ENCODE measurements at regions not wholly inside any gene's neighbourhood (a gene's known extent, or its start where the extent isn't known, plus 50 kb on each side); places are given as distances from the start of the nearest gene placed in this dataset.
"Not testable (repeated sequence)": the region's sequence is repeated elsewhere in the genome, so short reads cannot be mapped to it uniquely, and the experiment has no call there.

- H3K27me3 ChIP-seq (ENCODE audit: control insufficient read depth, insufficient read depth, low read length, poor library complexity, severe bottlenecking) = no peaks in the 10 kb centered on the region
- WGBS, 2 experiments = 83 to 84% methylated on average over 7 of the region's 7 CpGs
- H3K36me3 ChIP-seq (ENCODE audit: control insufficient read depth, insufficient read depth, low read length) = no peaks in the 10 kb centered on the region
- no peak overlapping the region for H3K4me3 ChIP-seq (ENCODE audit: insufficient read depth, low read depth, low read length)
- peaks cover 14% of the 10 kb centered on the region for H3K4me1 ChIP-seq (ENCODE audit: control insufficient read depth, insufficient read depth, low read length)
- H3K27ac ChIP-seq (ENCODE audit: insufficient read depth, low read depth, low read length, poor library complexity, severe bottlenecking) = no peak overlapping the region
- no peaks in the 10 kb centered on the region for H3K9me3 ChIP-seq (ENCODE audit: control insufficient read depth, low read length)
Observed at GRCh38 chr10:35986756-35987502, 344.8 kb upstream of the FZD8 start.

GRCh38 chr10:35979116-35979515, 337.0 kb upstream of the FZD8 start:
- no peaks in the 10 kb centered on the region for H3K9me3 ChIP-seq (ENCODE audit: control insufficient read depth, low read length)
- no peaks in the 10 kb centered on the region for H3K27me3 ChIP-seq (ENCODE audit: control insufficient read depth, insufficient read depth, low read length, poor library complexity, severe bottlenecking)
- H3K4me3 ChIP-seq (ENCODE audit: insufficient read depth, low read depth, low read length) = no peak overlapping the region
- H3K4me1 ChIP-seq (ENCODE audit: control insufficient read depth, insufficient read depth, low read length) = no peaks in the 10 kb centered on the region
- no peak overlapping the region for H3K27ac ChIP-seq (ENCODE audit: insufficient read depth, low read depth, low read length, poor library complexity, severe bottlenecking)
- 80 to 100% methylated on average over 1 of the region's 2 CpGs for WGBS, 2 experiments
- no peaks in the 10 kb centered on the region for H3K36me3 ChIP-seq (ENCODE audit: control insufficient read depth, insufficient read depth, low read length)

GRCh38 chr10:35973912-35974591, 332.0 kb upstream of the FZD8 start:
- not testable (repeated sequence) for H3K27me3 ChIP-seq (ENCODE audit: control insufficient read depth, insufficient read depth, low read length, poor library complexity, severe bottlenecking); H3K36me3 ChIP-seq (ENCODE audit: control insufficient read depth, insufficient read depth, low read length); H3K27ac ChIP-seq (ENCODE audit: insufficient read depth, low read depth, low read length, poor library complexity, severe bottlenecking); H3K4me1 ChIP-seq (ENCODE audit: control insufficient read depth, insufficient read depth, low read length); H3K4me3 ChIP-seq (ENCODE audit: insufficient read depth, low read depth, low read length); H3K9me3 ChIP-seq (ENCODE audit: control insufficient read depth, low read length)
- WGBS, 2 experiments = 49 to 50% methylated on average over 5 of the region's 5 CpGs

GRCh38 chr10:35972275-35972674, 330.2 kb upstream of the FZD8 start:
- Histone ChIP-seq H3K27ac (ENCODE audit: insufficient read depth, low read depth, low read length, poor library complexity, severe bottlenecking) (no peak overlapping the region), H3K9me3 (ENCODE audit: control insufficient read depth, low read length) (no peaks in the 10 kb centered on the region)
- WGBS, 2 experiments = 96 to 97% methylated on average over 3 of the region's 3 CpGs

GRCh38 chr10:35971397-35971796, 329.3 kb upstream of the FZD8 start:
- H3K4me3 ChIP-seq (ENCODE audit: insufficient read depth, low read depth, low read length) = no peak overlapping the region
- H3K36me3 ChIP-seq (ENCODE audit: control insufficient read depth, insufficient read depth, low read length) = no peaks in the 10 kb centered on the region
- H3K27ac ChIP-seq (ENCODE audit: insufficient read depth, low read depth, low read length, poor library complexity, severe bottlenecking) = no peak overlapping the region
- WGBS, 2 experiments = 92 to 97% methylated on average over 2 of the region's 2 CpGs
- H3K4me1 ChIP-seq (ENCODE audit: control insufficient read depth, insufficient read depth, low read length) = no peaks in the 10 kb centered on the region
- H3K9me3 ChIP-seq (ENCODE audit: control insufficient read depth, low read length) = no peaks in the 10 kb centered on the region
- H3K27me3 ChIP-seq (ENCODE audit: control insufficient read depth, insufficient read depth, low read length, poor library complexity, severe bottlenecking) = no peaks in the 10 kb centered on the region

More at GRCh38 chr10:35972275-35972674, 330.2 kb upstream of the FZD8 start:
- Histone ChIP-seq H3K4me3 (ENCODE audit: insufficient read depth, low read depth, low read length) (no peak overlapping the region), H3K4me1 (ENCODE audit: control insufficient read depth, insufficient read depth, low read length) (no peaks in the 10 kb centered on the region), H3K27me3 (ENCODE audit: control insufficient read depth, insufficient read depth, low read length, poor library complexity, severe bottlenecking) (no peaks in the 10 kb centered on the region), H3K36me3 (ENCODE audit: control insufficient read depth, insufficient read depth, low read length) (no peaks in the 10 kb centered on the region)

GRCh38 chr10:35963685-35964084, 321.6 kb upstream of the FZD8 start:
- Histone ChIP-seq H3K27me3 (ENCODE audit: control insufficient read depth, insufficient read depth, low read length, poor library complexity, severe bottlenecking) (no peaks in the 10 kb centered on the region), H3K4me3 (ENCODE audit: insufficient read depth, low read depth, low read length) (no peak overlapping the region), H3K27ac (ENCODE audit: insufficient read depth, low read depth, low read length, poor library complexity, severe bottlenecking) (no peak overlapping the region), H3K4me1 (ENCODE audit: control insufficient read depth, insufficient read depth, low read length) (no peaks in the 10 kb centered on the region), H3K9me3 (ENCODE audit: control insufficient read depth, low read length) (no peaks in the 10 kb centered on the region), H3K36me3 (ENCODE audit: control insufficient read depth, insufficient read depth, low read length) (no peaks in the 10 kb centered on the region)
- WGBS, 2 experiments = 79% methylated on average over 1 of the region's 1 CpG; no CpG with 5 or more reads in 1 of the 2 experiments

GRCh38 chr10:35961501-35961900, 319.4 kb upstream of the FZD8 start:
- no peaks in the 10 kb centered on the region for H3K27me3 ChIP-seq (ENCODE audit: control insufficient read depth, insufficient read depth, low read length, poor library complexity, severe bottlenecking)
- H3K36me3 ChIP-seq (ENCODE audit: control insufficient read depth, insufficient read depth, low read length) = no peaks in the 10 kb centered on the region
- H3K4me1 ChIP-seq (ENCODE audit: control insufficient read depth, insufficient read depth, low read length) = no peaks in the 10 kb centered on the region
- H3K27ac ChIP-seq (ENCODE audit: insufficient read depth, low read depth, low read length, poor library complexity, severe bottlenecking) = no peak overlapping the region
- H3K4me3 ChIP-seq (ENCODE audit: insufficient read depth, low read depth, low read length) = no peak overlapping the region
- H3K9me3 ChIP-seq (ENCODE audit: control insufficient read depth, low read length) = no peaks in the 10 kb centered on the region
- WGBS, 2 experiments = 93 to 100% methylated on average over 3 of the region's 3 CpGs

GRCh38 chr10:35959252-35959651, 317.2 kb upstream of the FZD8 start:
- Histone ChIP-seq H3K9me3 (ENCODE audit: control insufficient read depth, low read length) (no peaks in the 10 kb centered on the region), H3K27ac (ENCODE audit: insufficient read depth, low read depth, low read length, poor library complexity, severe bottlenecking) (no peak overlapping the region), H3K4me1 (ENCODE audit: control insufficient read depth, insufficient read depth, low read length) (no peaks in the 10 kb centered on the region), H3K27me3 (ENCODE audit: control insufficient read depth, insufficient read depth, low read length, poor library complexity, severe bottlenecking) (no peaks in the 10 kb centered on the region), H3K4me3 (ENCODE audit: insufficient read depth, low read depth, low read length) (no peak overlapping the region), H3K36me3 (ENCODE audit: control insufficient read depth, insufficient read depth, low read length) (no peaks in the 10 kb centered on the region)
- WGBS, 2 experiments = 64 to 67% methylated on average over 7 of the region's 7 CpGs

- H3K4me1 ChIP-seq (ENCODE audit: control insufficient read depth, insufficient read depth, low read length); H3K36me3 ChIP-seq (ENCODE audit: control insufficient read depth, insufficient read depth, low read length); H3K27ac ChIP-seq (ENCODE audit: insufficient read depth, low read depth, low read length, poor library complexity, severe bottlenecking); H3K27me3 ChIP-seq (ENCODE audit: control insufficient read depth, insufficient read depth, low read length, poor library complexity, severe bottlenecking); H3K9me3 ChIP-seq (ENCODE audit: control insufficient read depth, low read length); H3K4me3 ChIP-seq (ENCODE audit: insufficient read depth, low read depth, low read length): not testable (repeated sequence)
Observed at GRCh38 chr10:35958609-35959008, 316.5 kb upstream of the FZD8 start.

GRCh38 chr10:35950701-35951100, 308.6 kb upstream of the FZD8 start:
- Histone ChIP-seq H3K27ac (ENCODE audit: insufficient read depth, low read depth, low read length, poor library complexity, severe bottlenecking) (no peak overlapping the region), H3K27me3 (ENCODE audit: control insufficient read depth, insufficient read depth, low read length, poor library complexity, severe bottlenecking) (no peaks in the 10 kb centered on the region), H3K9me3 (ENCODE audit: control insufficient read depth, low read length) (no peaks in the 10 kb centered on the region), H3K4me3 (ENCODE audit: insufficient read depth, low read depth, low read length) (no peak overlapping the region), H3K4me1 (ENCODE audit: control insufficient read depth, insufficient read depth, low read length) (peaks cover 12% of the 10 kb centered on the region), H3K36me3 (ENCODE audit: control insufficient read depth, insufficient read depth, low read length) (no peaks in the 10 kb centered on the region)
- WGBS, 2 experiments = 89 to 90% methylated on average over 5 of the region's 5 CpGs

Measured in ectodermal cell (in vitro differentiated cells).